Liver (tissue), 2 donors: ENCODE measurements at regions not wholly inside any gene's neighbourhood (a gene's known extent, or its start where the extent isn't known, plus 50 kb on each side); places are given as distances from the start of the nearest gene placed in this dataset.
"Not testable (repeated sequence)": the region's sequence is repeated elsewhere in the genome, so short reads cannot be mapped to it uniquely, and the experiment has no call there.

Source experiments
- TF ChIP-seq, protein P1 (sequence below): IDR thresholded peaks from 2 replicates; pipeline ENCODE4 v1.6.1; 2016; ENCODE audit warnings: antibody characterized with exemption, mild to moderate bottlenecking
- TF ChIP-seq, protein P2 (sequence below): fragments of 150-350 bp; IDR thresholded peaks from 2 replicates; pipeline ENCODE4 v1.5.1; 2017; ENCODE audit warnings: improper control_type of control experiment, low read depth, low read length; ENCODE audit not compliant: missing input control
- donor health status: healthy.

DNA sequence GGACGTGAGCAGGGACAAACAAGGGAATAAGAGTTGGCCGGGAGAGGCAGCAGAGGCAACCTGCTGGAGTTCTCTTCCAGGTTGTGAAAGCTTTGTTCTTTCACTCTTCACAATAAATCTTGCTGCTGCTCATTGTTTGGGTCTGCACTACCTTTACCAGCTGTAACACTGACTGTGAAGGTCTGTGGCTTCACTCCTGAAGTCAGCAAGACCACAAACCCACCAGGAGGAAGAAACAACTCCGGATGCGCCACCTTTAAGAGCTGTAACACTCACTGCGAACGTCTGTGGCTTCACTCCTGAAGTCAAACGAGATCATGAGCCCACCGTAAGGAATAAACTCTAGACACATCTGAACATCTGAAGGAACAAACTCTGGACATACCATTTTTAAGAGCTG lies 186.5 kb upstream of the NDN start:
- TF ChIP-seq, protein P1, sequence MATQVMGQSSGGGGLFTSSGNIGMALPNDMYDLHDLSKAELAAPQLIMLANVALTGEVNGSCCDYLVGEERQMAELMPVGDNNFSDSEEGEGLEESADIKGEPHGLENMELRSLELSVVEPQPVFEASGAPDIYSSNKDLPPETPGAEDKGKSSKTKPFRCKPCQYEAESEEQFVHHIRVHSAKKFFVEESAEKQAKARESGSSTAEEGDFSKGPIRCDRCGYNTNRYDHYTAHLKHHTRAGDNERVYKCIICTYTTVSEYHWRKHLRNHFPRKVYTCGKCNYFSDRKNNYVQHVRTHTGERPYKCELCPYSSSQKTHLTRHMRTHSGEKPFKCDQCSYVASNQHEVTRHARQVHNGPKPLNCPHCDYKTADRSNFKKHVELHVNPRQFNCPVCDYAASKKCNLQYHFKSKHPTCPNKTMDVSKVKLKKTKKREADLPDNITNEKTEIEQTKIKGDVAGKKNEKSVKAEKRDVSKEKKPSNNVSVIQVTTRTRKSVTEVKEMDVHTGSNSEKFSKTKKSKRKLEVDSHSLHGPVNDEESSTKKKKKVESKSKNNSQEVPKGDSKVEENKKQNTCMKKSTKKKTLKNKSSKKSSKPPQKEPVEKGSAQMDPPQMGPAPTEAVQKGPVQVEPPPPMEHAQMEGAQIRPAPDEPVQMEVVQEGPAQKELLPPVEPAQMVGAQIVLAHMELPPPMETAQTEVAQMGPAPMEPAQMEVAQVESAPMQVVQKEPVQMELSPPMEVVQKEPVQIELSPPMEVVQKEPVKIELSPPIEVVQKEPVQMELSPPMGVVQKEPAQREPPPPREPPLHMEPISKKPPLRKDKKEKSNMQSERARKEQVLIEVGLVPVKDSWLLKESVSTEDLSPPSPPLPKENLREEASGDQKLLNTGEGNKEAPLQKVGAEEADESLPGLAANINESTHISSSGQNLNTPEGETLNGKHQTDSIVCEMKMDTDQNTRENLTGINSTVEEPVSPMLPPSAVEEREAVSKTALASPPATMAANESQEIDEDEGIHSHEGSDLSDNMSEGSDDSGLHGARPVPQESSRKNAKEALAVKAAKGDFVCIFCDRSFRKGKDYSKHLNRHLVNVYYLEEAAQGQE = not testable (repeated sequence)
- TF ChIP-seq, protein P2, sequence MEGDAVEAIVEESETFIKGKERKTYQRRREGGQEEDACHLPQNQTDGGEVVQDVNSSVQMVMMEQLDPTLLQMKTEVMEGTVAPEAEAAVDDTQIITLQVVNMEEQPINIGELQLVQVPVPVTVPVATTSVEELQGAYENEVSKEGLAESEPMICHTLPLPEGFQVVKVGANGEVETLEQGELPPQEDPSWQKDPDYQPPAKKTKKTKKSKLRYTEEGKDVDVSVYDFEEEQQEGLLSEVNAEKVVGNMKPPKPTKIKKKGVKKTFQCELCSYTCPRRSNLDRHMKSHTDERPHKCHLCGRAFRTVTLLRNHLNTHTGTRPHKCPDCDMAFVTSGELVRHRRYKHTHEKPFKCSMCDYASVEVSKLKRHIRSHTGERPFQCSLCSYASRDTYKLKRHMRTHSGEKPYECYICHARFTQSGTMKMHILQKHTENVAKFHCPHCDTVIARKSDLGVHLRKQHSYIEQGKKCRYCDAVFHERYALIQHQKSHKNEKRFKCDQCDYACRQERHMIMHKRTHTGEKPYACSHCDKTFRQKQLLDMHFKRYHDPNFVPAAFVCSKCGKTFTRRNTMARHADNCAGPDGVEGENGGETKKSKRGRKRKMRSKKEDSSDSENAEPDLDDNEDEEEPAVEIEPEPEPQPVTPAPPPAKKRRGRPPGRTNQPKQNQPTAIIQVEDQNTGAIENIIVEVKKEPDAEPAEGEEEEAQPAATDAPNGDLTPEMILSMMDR = not testable (repeated sequence)
